Stimulated activated CD4-positive, alpha-beta T cell treated with anti-CD3 and anti-CD28 coated beads, Interleukin-15, amount 100 ng/mL, for 48 hours (primary cell): ENCODE measurements at regions not wholly inside any gene's neighbourhood (a gene's known extent, or its start where the extent isn't known, plus 50 kb on each side); places are given as distances from the start of the nearest gene placed in this dataset.

Experiments used
- DNase-seq, 2 donors: peaks; one replicate each; pipeline ENCODE4 v3.0.0-alpha.2; 2020; ENCODE audit warnings: low read depth in 2 of 2

- no peak for DNase-seq
These were observed 143.4 kb downstream of the COL6A3 start for GRCh38 chr2:237270520-237270919.

GRCh38 chr2:237271698-237272652 is 142.0 kb downstream of the COL6A3 start:
- no peak for DNase-seq
